HG03103 (cell line): ENCODE measurements at regions not wholly inside any gene's neighbourhood (a gene's known extent, or its start where the extent isn't known, plus 50 kb on each side); places are given as distances from the start of the nearest gene placed in this dataset.
A peak's percentile ranks its signal among the peaks of the same experiment; 100 is the strongest.
"Not testable (repeated sequence)": the region's sequence is repeated elsewhere in the genome, so short reads cannot be mapped to it uniquely, and the experiment has no call there.

ENCODE experiments used
- ATAC-seq: cut with Tn5 transposase; IDR thresholded peaks from one replicate; pipeline ENCODE4 v1.9.1; 2021; ENCODE audit warnings: low read depth; ENCODE audit not compliant: unreplicated experiment

GRCh38 chr13:97520061-97520460 is 86.1 kb downstream of the RAP2A start:
- no peak for ATAC-seq

GRCh38 chr13:97520866-97521265 is 86.9 kb downstream of the RAP2A start:
- ATAC-seq: no peak

GRCh38 chr13:97521726-97522125 is 87.8 kb downstream of the RAP2A start:
- no peak for ATAC-seq

GRCh38 chr13:97522243-97522642 is 88.3 kb downstream of the RAP2A start:
- no peak for ATAC-seq

- ATAC-seq: no peak
Measured at GRCh38 chr13:97526556-97526955, 92.6 kb downstream of the RAP2A start.

- ATAC-seq: no peak
Measured at GRCh38 chr13:97528518-97528917, 94.5 kb downstream of the RAP2A start.

- no peak for ATAC-seq
Measured at GRCh38 chr13:97534540-97534939, 100.6 kb downstream of the RAP2A start.

- no peak for ATAC-seq
Measured at GRCh38 chr13:97535614-97536013, 101.6 kb downstream of the RAP2A start.

- peak; percentile 75 for ATAC-seq
Measured at GRCh38 chr13:97537110-97537509, 103.1 kb downstream of the RAP2A start.

- ATAC-seq: no peak
Measured at GRCh38 chr13:97538203-97538602, 104.2 kb downstream of the RAP2A start.

- ATAC-seq: peak; percentile 42
Measured at GRCh38 chr13:97539651-97540610, 106.0 kb downstream of the RAP2A start.

- ATAC-seq: no peak
Measured at GRCh38 chr13:97540696-97541095, 106.7 kb downstream of the RAP2A start.

GRCh38 chr13:97542102-97542685 is 108.2 kb downstream of the RAP2A start:
- ATAC-seq: no peak

- no peak for ATAC-seq
Measured at GRCh38 chr13:97544031-97544765, 110.2 kb downstream of the RAP2A start.

GRCh38 chr13:97544971-97545499 is 111.1 kb downstream of the RAP2A start:
- ATAC-seq: not testable (repeated sequence)

GRCh38 chr13:97548138-97548537 is 114.2 kb downstream of the RAP2A start:
- peak; percentile 61 for ATAC-seq

GRCh38 chr13:97548711-97549110 is 114.7 kb downstream of the RAP2A start:
- ATAC-seq: no peak

- ATAC-seq: no peak
Measured at GRCh38 chr13:97549201-97549600, 115.2 kb downstream of the RAP2A start.

GRCh38 chr13:97554496-97554895 is 120.5 kb downstream of the RAP2A start:
- ATAC-seq: no peak

GRCh38 chr13:97555034-97555433 is 121.1 kb downstream of the RAP2A start:
- no peak for ATAC-seq

GRCh38 chr13:97559030-97559429 is 125.1 kb downstream of the RAP2A start:
- no peak for ATAC-seq
